ENCODE measurements at regions not wholly inside any gene's neighbourhood (a gene's known extent, or its start where the extent isn't known, plus 50 kb on each side); places are given as distances from the start of the nearest gene placed in this dataset.

DNA sequence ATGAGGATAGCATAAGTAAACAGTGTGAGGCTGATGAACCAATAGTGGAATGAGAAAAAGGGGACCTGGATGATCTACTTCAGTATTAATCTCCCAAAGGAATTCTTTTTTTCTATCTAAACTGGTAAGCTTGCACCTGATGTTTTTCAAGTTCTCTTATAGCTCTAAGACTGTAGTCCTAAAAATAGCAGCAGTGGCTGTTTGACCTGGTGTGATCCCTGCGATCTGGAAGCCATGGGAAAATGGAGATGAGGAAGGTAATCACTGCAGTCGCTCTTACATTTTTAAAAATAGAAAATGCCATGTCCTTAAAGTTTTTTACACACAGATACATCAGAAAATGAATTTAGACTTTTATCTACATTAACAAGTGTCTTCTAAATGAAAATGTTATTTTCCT lies 926.4 kb upstream of the SLC35B3 start:
- TF ChIP-seq, protein P1, sequence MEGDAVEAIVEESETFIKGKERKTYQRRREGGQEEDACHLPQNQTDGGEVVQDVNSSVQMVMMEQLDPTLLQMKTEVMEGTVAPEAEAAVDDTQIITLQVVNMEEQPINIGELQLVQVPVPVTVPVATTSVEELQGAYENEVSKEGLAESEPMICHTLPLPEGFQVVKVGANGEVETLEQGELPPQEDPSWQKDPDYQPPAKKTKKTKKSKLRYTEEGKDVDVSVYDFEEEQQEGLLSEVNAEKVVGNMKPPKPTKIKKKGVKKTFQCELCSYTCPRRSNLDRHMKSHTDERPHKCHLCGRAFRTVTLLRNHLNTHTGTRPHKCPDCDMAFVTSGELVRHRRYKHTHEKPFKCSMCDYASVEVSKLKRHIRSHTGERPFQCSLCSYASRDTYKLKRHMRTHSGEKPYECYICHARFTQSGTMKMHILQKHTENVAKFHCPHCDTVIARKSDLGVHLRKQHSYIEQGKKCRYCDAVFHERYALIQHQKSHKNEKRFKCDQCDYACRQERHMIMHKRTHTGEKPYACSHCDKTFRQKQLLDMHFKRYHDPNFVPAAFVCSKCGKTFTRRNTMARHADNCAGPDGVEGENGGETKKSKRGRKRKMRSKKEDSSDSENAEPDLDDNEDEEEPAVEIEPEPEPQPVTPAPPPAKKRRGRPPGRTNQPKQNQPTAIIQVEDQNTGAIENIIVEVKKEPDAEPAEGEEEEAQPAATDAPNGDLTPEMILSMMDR (IDR thresholded peaks at IDR 0.05; ENCODE audit: low read depth, low read length, missing control alignments): no peak

DNA sequence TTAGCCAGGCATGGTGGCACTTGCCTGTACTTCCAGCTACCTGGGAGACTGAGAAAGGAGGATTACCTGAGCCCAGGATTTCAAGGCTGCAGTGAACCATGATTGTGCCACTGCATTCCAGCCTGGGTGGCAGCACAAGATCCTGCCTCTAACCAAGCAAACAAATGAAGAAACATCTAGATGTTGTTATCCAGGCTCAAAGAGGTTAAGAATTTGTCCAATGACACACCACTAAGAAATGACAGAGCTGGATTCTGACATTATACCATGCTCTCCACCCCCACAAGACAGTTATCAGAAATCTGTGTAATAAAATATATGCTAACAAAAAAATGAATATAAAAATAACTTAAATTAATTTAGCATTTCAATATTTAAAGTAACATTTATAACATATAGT lies 925.5 kb upstream of the SLC35B3 start:
- TF ChIP-seq, protein P1 (IDR thresholded peaks at IDR 0.05; ENCODE audit: low read depth, low read length, missing control alignments): no peak
- H3K4me3 ChIP-seq (ENCODE audit: low read depth, low read length): no peak overlapping the region
- DNase-seq (ENCODE audit: low read depth): no peak
- in situ Hi-C loops (cut with HindIII; ENCODE audit: low sequenced_read_pairs): no loop called here

More for the DNA sequence above, 926.4 kb upstream of the SLC35B3 start:
- H3K4me3 ChIP-seq (ENCODE audit: low read depth, low read length): no peak overlapping the region
- no peak for DNase-seq (ENCODE audit: low read depth)
- in situ Hi-C loops (cut with HindIII; ENCODE audit: low sequenced_read_pairs): no loop called here

DNA sequence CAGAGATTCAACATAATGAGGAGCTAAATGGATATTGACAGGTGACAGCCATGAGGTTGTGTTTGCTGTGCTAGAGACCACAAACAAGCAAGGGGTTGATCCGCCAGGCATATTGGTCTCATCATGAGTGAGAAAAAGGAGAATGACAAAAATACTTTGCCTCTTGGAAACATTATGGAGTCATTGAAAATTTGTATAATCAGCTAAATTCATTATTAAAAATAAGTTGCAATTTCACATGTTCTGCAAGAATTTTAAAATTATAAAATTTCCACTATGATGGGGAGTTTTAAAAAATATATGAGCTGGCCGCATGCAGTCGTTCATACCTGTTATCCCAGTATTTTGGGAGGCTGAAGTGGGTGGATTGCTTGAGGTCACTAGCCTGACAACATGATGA lies 912.3 kb upstream of the SLC35B3 start:
- in situ Hi-C loops (cut with HindIII; ENCODE audit: low sequenced_read_pairs): no loop called here
- no peak for DNase-seq (ENCODE audit: low read depth)
- no peak overlapping the region for H3K4me3 ChIP-seq (ENCODE audit: low read depth, low read length)
- TF ChIP-seq, protein P1 (IDR thresholded peaks at IDR 0.05; ENCODE audit: low read depth, low read length, missing control alignments): no peak

DNA sequence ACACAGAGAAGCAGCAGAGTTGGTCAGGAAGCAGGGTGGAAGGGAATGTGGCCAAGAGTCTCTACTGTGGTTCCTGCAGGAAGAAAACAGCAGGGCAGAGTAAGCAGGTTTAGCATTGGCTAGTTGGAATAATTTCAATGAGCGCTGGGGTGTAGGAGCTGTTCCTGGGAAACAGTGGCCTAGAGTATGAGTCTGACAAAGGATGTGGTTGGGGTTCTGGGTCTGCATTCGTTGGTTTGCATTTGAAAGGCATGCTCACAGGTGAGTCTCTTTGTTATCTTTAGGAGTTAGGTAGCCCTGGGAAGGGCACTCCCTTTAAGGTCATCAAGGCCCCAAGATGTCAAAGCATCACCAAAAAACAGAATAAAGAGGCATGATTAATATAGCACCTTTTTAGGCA lies 911.6 kb upstream of the SLC35B3 start:
- in situ Hi-C loops (cut with HindIII; ENCODE audit: low sequenced_read_pairs): no loop called here
- TF ChIP-seq, protein P1 (IDR thresholded peaks at IDR 0.05; ENCODE audit: low read depth, low read length, missing control alignments): no peak
- DNase-seq (ENCODE audit: low read depth): no peak
- H3K4me3 ChIP-seq (ENCODE audit: low read depth, low read length): no peak overlapping the region

DNA sequence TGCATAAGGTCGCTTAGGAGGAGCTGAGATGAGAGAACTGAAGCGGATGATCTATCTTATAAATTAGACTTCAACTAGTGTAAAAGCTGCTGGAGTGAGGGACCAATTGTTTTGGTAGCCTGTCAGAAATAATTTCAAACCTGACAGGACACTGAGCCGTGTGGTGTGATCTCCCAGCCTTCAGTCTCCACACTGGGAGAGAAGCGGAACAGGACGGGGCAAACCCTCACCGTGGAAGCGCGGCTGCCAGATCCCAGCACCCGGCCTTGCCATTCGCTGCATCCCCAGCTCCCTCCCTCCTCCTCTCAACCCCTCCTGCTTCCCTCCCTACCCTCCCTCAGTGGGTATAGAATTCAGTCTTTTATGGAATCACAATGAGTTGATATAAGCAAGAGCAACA lies 900.1 kb upstream of the SLC35B3 start:
- DNase-seq (ENCODE audit: low read depth): no peak
- in situ Hi-C loops (cut with HindIII; ENCODE audit: low sequenced_read_pairs): no loop called here
- H3K4me3 ChIP-seq (ENCODE audit: low read depth, low read length): no peak overlapping the region

DNA sequence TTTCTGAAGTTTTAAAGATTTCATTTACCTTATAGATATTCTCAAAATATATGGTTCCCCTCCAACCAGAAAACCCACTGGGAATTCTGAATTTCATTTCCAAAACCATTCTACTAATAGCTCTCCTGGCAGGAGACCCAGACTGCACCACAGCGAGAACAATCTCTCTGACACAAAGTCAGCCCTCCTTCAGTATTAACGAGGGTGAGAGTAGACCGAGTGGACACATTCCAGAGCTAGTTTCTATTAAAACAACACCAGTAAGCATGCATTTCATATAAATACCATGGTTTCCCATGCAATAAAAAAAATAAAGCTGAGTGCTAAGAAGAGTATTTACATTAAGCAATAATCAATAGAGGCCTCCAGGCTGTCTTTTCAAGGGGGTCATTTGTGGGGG lies 899.6 kb upstream of the SLC35B3 start:
- in situ Hi-C loops (cut with HindIII; ENCODE audit: low sequenced_read_pairs): no loop called here
- TF ChIP-seq, protein P1 (IDR thresholded peaks at IDR 0.05; ENCODE audit: low read depth, low read length, missing control alignments): no peak
- DNase-seq (ENCODE audit: low read depth): peak; percentile 1
- H3K4me3 ChIP-seq (ENCODE audit: low read depth, low read length): no peak overlapping the region

More for the DNA sequence above, 900.1 kb upstream of the SLC35B3 start:
- TF ChIP-seq, protein P1 (IDR thresholded peaks at IDR 0.05; ENCODE audit: low read depth, low read length, missing control alignments): no peak
